ENCODE measurements at regions not wholly inside any gene's neighbourhood (a gene's known extent, or its start where the extent isn't known, plus 50 kb on each side); places are given as distances from the start of the nearest gene placed in this dataset.
A peak's percentile ranks its signal among the peaks of the same experiment; 100 is the strongest.

- H3K27ac ChIP-seq (ENCODE audit: low read length): no peak overlapping the region
- no peaks in the 10 kb centered on the region for H3K4me1 ChIP-seq (ENCODE audit: control insufficient read depth, insufficient read depth, low read length)
- no peaks in the 10 kb centered on the region for H3K36me3 ChIP-seq (ENCODE audit: control insufficient read depth, insufficient read depth, low read length)
- WGBS (ENCODE audit: insufficient coverage): no CpG with 5 or more reads among the region's 3 CpGs
- H3K27me3 ChIP-seq (ENCODE audit: control insufficient read depth, insufficient read depth, low read length): no peaks in the 10 kb centered on the region
- H3K4me3 ChIP-seq (ENCODE audit: low read length): no peak overlapping the region
- no peaks in the 10 kb centered on the region for H3K9me3 ChIP-seq (replicated peaks; ENCODE audit: control insufficient read depth, low read depth, low read length)
- DNase-seq: peak; percentile 76
Observed at GRCh38 chr3:67995206-67995605, 340.8 kb upstream of the SUCLG2 start.

DNA sequence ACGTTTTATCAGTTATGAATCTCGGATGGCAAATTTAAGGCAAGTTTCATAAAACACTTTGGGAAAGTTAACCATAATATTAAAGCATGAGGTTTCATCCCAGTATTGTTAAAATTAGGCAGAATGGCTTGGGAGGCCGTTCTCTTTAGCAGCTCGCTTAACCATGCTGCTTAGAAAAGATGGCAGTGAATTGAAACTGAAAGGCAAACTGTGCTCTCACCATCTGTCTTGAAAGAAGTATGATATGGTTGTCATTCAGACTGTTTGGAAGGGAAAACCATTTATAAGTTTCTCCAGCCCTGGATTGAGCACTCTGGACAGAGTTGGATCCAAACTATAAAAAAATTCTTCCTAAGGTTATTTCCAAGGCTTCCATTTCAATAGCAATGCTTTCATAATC lies 332.3 kb upstream of the SUCLG2 start:
- 73% methylated on average over 2 of the region's 4 CpGs for WGBS (ENCODE audit: insufficient coverage)
- H3K27me3 ChIP-seq (ENCODE audit: control insufficient read depth, insufficient read depth, low read length): no peaks in the 10 kb centered on the region
- no peak overlapping the region for H3K4me3 ChIP-seq (ENCODE audit: low read length)
- H3K9me3 ChIP-seq (replicated peaks; ENCODE audit: control insufficient read depth, low read depth, low read length): no peaks in the 10 kb centered on the region
- no peak overlapping the region for H3K27ac ChIP-seq (ENCODE audit: low read length)
- no peaks in the 10 kb centered on the region for H3K36me3 ChIP-seq (ENCODE audit: control insufficient read depth, insufficient read depth, low read length)
- no peak for DNase-seq
- no peaks in the 10 kb centered on the region for H3K4me1 ChIP-seq (ENCODE audit: control insufficient read depth, insufficient read depth, low read length)

- H3K9me3 ChIP-seq (replicated peaks; ENCODE audit: control insufficient read depth, low read depth, low read length): no peaks in the 10 kb centered on the region
- H3K36me3 ChIP-seq (ENCODE audit: control insufficient read depth, insufficient read depth, low read length): no peaks in the 10 kb centered on the region
- no peak overlapping the region for H3K27ac ChIP-seq (ENCODE audit: low read length)
- no peak for DNase-seq
- no peaks in the 10 kb centered on the region for H3K4me1 ChIP-seq (ENCODE audit: control insufficient read depth, insufficient read depth, low read length)
- no peaks in the 10 kb centered on the region for H3K27me3 ChIP-seq (ENCODE audit: control insufficient read depth, insufficient read depth, low read length)
- 53% methylated on average over 1 of the region's 3 CpGs for WGBS (ENCODE audit: insufficient coverage)
- no peak overlapping the region for H3K4me3 ChIP-seq (ENCODE audit: low read length)
Observed at GRCh38 chr3:67983166-67983565, 328.8 kb upstream of the SUCLG2 start.

- DNase-seq: no peak
- no peaks in the 10 kb centered on the region for H3K4me1 ChIP-seq (ENCODE audit: control insufficient read depth, insufficient read depth, low read length)
- H3K9me3 ChIP-seq (replicated peaks; ENCODE audit: control insufficient read depth, low read depth, low read length): no peaks in the 10 kb centered on the region
- no peaks in the 10 kb centered on the region for H3K36me3 ChIP-seq (ENCODE audit: control insufficient read depth, insufficient read depth, low read length)
- no peak overlapping the region for H3K4me3 ChIP-seq (ENCODE audit: low read length)
- no peak overlapping the region for H3K27ac ChIP-seq (ENCODE audit: low read length)
- no peaks in the 10 kb centered on the region for H3K27me3 ChIP-seq (ENCODE audit: control insufficient read depth, insufficient read depth, low read length)
- no CpG with 5 or more reads among the region's 3 CpGs for WGBS (ENCODE audit: insufficient coverage)
Observed at GRCh38 chr3:67981077-67981476, 326.7 kb upstream of the SUCLG2 start.

GRCh38 chr3:67979342-67979741 lies 324.9 kb upstream of the SUCLG2 start:
- Histone ChIP-seq H3K4me1 (ENCODE audit: control insufficient read depth, insufficient read depth, low read length) (no peaks in the 10 kb centered on the region), H3K27me3 (ENCODE audit: control insufficient read depth, insufficient read depth, low read length) (no peaks in the 10 kb centered on the region), H3K4me3 (ENCODE audit: low read length) (no peak overlapping the region), H3K27ac (ENCODE audit: low read length) (no peak overlapping the region), H3K36me3 (ENCODE audit: control insufficient read depth, insufficient read depth, low read length) (no peaks in the 10 kb centered on the region), H3K9me3 (replicated peaks; ENCODE audit: control insufficient read depth, low read depth, low read length) (no peaks in the 10 kb centered on the region)
- DNase-seq: no peak

DNA sequence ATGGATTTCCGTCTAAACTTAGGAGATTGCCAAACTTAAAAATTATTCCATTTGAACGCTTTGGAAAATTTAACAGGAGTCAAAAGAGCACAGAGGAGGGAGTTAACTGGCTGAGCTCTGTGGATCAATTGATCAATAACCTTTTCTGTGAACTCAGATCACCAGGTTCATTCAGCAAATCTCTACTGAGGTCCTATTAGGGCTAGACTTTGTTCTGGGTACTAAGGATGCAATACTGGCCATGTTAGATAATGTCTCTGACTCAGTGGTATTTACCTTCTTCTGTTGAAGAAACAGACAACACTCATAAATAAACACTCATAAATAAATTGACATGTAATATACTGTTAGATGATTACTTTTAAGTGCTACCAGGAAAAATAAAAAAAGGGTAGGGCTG lies 323.4 kb upstream of the SUCLG2 start:
- DNase-seq: no peak
- Histone ChIP-seq H3K27ac (ENCODE audit: low read length) (no peak overlapping the region), H3K9me3 (replicated peaks; ENCODE audit: control insufficient read depth, low read depth, low read length) (no peaks in the 10 kb centered on the region), H3K27me3 (ENCODE audit: control insufficient read depth, insufficient read depth, low read length) (no peaks in the 10 kb centered on the region), H3K36me3 (ENCODE audit: control insufficient read depth, insufficient read depth, low read length) (no peaks in the 10 kb centered on the region), H3K4me1 (ENCODE audit: control insufficient read depth, insufficient read depth, low read length) (no peaks in the 10 kb centered on the region), H3K4me3 (ENCODE audit: low read length) (no peak overlapping the region)
- WGBS (ENCODE audit: insufficient coverage): no CpG with 5 or more reads among the region's 2 CpGs

- Histone ChIP-seq H3K36me3 (ENCODE audit: control insufficient read depth, insufficient read depth, low read length) (no peaks in the 10 kb centered on the region), H3K27ac (ENCODE audit: low read length) (no peak overlapping the region), H3K4me1 (ENCODE audit: control insufficient read depth, insufficient read depth, low read length) (no peaks in the 10 kb centered on the region), H3K27me3 (ENCODE audit: control insufficient read depth, insufficient read depth, low read length) (no peaks in the 10 kb centered on the region), H3K9me3 (replicated peaks; ENCODE audit: control insufficient read depth, low read depth, low read length) (no peaks in the 10 kb centered on the region), H3K4me3 (ENCODE audit: low read length) (no peak overlapping the region)
- DNase-seq: no peak
- no CpG with 5 or more reads among the region's 2 CpGs for WGBS (ENCODE audit: insufficient coverage)
Observed at GRCh38 chr3:67976663-67977062, 322.3 kb upstream of the SUCLG2 start.

DNA sequence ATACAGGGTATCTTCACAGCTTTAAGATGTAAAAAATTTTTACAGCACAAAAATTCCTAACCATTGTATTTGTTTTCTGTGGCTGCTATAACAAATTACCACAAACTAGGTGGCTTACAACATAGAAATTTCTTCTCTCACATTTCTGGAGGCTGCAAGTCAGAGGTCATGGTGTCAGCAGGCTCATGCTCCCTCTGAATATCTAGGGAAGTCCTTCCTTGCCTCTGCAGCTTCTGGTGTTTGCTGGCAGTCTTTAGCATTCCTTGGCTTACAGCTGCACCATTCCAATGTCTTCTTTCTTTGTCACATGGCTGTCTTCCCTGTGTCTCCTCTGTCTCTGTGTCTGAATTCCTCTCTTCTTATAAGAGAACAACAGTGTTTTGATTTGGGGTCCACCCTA lies 310.2 kb upstream of the SUCLG2 start:
- H3K4me1 ChIP-seq (ENCODE audit: control insufficient read depth, insufficient read depth, low read length): no peaks in the 10 kb centered on the region
- DNase-seq: no peak
- no peak overlapping the region for H3K4me3 ChIP-seq (ENCODE audit: low read length)
- H3K36me3 ChIP-seq (ENCODE audit: control insufficient read depth, insufficient read depth, low read length): no peaks in the 10 kb centered on the region
- no peaks in the 10 kb centered on the region for H3K27me3 ChIP-seq (ENCODE audit: control insufficient read depth, insufficient read depth, low read length)
- H3K9me3 ChIP-seq (replicated peaks; ENCODE audit: control insufficient read depth, low read depth, low read length): no peaks in the 10 kb centered on the region
- no peak overlapping the region for H3K27ac ChIP-seq (ENCODE audit: low read length)

GRCh38 chr3:67957268-67957667 lies 302.9 kb upstream of the SUCLG2 start:
- Histone ChIP-seq H3K27ac (ENCODE audit: low read length) (no peak overlapping the region), H3K27me3 (ENCODE audit: control insufficient read depth, insufficient read depth, low read length) (no peaks in the 10 kb centered on the region), H3K9me3 (replicated peaks; ENCODE audit: control insufficient read depth, low read depth, low read length) (no peaks in the 10 kb centered on the region), H3K36me3 (ENCODE audit: control insufficient read depth, insufficient read depth, low read length) (no peaks in the 10 kb centered on the region), H3K4me1 (ENCODE audit: control insufficient read depth, insufficient read depth, low read length) (no peaks in the 10 kb centered on the region), H3K4me3 (ENCODE audit: low read length) (no peak overlapping the region)
- no CpG with 5 or more reads among the region's 2 CpGs for WGBS (ENCODE audit: insufficient coverage)
- DNase-seq: no peak

- Histone ChIP-seq H3K27me3 (ENCODE audit: control insufficient read depth, insufficient read depth, low read length) (no peaks in the 10 kb centered on the region), H3K4me1 (ENCODE audit: control insufficient read depth, insufficient read depth, low read length) (no peaks in the 10 kb centered on the region), H3K9me3 (replicated peaks; ENCODE audit: control insufficient read depth, low read depth, low read length) (no peaks in the 10 kb centered on the region), H3K27ac (ENCODE audit: low read length) (no peak overlapping the region), H3K4me3 (ENCODE audit: low read length) (no peak overlapping the region), H3K36me3 (ENCODE audit: control insufficient read depth, insufficient read depth, low read length) (no peaks in the 10 kb centered on the region)
- 67% methylated on average over 7 of the region's 13 CpGs for WGBS (ENCODE audit: insufficient coverage)
- DNase-seq: no peak
Observed at GRCh38 chr3:67947808-67948508, 293.5 kb upstream of the SUCLG2 start.

DNA sequence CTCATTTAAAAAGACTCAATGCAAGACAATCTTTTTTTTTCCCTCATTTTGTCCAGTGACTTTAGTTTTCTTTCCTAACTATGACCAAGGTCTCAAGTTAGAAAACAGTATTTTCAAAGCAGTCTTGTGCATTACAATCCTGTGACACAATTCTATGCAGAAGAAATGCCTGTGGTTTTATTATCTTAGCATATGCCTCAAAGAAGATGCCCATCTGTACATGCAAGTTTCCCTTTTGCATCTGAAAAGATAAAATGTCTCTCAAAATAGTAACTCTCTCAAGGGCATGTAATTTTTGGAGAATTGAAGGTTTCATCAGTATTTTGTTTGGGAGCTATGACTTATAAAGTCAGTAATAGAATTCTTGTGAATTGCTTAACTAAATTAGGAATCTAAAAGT lies 292.0 kb upstream of the SUCLG2 start:
- DNase-seq: no peak
- Histone ChIP-seq H3K4me3 (ENCODE audit: low read length) (no peak overlapping the region), H3K27ac (ENCODE audit: low read length) (no peak overlapping the region), H3K36me3 (ENCODE audit: control insufficient read depth, insufficient read depth, low read length) (no peaks in the 10 kb centered on the region), H3K27me3 (ENCODE audit: control insufficient read depth, insufficient read depth, low read length) (no peaks in the 10 kb centered on the region), H3K9me3 (replicated peaks; ENCODE audit: control insufficient read depth, low read depth, low read length) (no peaks in the 10 kb centered on the region), H3K4me1 (ENCODE audit: control insufficient read depth, insufficient read depth, low read length) (no peaks in the 10 kb centered on the region)
